CD4-positive, alpha-beta T cell treated with Interleukin-17A for 1 hour (primary cell): ENCODE measurements at regions not wholly inside any gene's neighbourhood (a gene's known extent, or its start where the extent isn't known, plus 50 kb on each side); places are given as distances from the start of the nearest gene placed in this dataset.
"Not testable (repeated sequence)": the region's sequence is repeated elsewhere in the genome, so short reads cannot be mapped to it uniquely, and the experiment has no call there.

Source experiments
- DNase-seq: peaks from one replicate; pipeline ENCODE4 v3.0.0-alpha.2; 2020

DNA sequence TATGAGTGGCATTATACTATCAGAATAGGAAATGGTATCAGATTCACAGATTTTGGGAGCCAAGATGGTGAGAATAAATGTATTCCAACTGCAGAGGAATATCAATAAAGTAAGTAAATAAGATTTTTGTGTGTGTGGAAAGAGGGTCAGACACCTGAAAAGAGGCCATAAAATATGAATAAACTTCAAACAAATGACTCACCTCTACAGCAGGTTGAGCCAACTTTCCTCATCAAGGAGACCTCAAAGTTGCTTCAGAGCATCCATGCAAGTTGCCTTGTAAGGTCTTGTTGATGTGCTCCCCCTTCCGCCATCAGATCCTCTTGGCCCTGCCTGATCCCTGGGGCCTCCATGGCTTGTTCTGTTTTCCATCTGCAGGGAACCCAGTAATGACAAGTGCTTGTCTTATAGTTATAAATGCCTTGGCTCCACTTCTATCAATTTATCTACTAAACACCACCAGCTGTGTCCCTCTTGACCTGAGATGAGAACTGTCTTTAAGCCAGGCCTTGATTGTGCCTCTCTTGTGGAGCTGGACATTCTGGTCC, 775.6 kb downstream of the LTN1 start:
- DNase-seq: no peak

DNA sequence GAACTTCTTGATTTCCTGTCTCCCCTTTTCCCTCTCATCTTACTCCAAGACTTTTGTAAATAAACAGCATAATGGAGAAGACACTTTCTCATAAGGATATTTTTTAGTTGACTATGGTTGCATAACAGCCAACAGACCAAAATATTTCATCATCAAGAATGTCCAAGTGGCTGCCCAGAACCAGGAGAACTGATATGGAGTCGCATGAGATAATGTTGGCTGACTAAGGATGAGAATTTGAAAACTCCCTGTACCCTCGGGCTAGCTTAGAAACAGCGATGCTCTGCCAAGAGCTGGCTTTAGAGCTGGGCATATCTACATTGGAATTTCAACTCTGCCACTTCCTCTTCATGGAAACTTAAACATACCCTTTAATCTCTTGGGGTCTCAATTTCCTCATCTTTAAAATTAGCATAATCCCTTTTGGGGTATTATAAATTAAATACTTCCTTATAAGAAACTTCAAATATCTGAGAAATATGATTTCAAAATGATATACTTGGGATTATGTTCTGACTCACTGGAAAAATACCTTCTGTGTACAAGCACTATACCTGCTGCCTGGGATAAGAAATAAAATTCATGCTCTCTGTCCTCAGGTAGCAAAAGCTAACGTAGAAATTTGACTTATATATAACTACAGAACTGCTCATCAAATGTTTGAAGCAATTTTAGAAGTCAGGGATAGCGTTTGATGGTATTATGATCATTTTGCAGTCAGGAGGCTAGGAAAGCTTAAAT, 777.3 kb downstream of the LTN1 start:
- no peak for DNase-seq

DNA sequence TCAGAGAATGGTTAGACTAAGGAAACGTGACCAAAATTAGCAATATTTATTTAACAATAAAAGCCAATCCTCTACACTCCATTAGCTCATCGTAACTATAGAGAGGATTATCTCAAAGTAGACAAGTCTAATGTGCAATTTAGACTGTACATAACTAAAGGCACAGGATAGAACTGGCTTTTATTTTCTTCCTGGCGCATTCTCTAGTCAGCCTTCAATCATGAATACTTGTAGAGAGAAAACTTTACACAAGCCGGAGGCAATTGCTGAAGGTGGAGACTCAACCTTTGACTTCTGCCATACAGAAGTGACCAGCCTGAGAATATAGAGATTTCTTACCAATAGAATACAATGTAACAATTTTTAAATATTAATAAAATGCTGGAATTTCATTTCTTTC, 777.9 kb downstream of the LTN1 start:
- no peak for DNase-seq

DNA sequence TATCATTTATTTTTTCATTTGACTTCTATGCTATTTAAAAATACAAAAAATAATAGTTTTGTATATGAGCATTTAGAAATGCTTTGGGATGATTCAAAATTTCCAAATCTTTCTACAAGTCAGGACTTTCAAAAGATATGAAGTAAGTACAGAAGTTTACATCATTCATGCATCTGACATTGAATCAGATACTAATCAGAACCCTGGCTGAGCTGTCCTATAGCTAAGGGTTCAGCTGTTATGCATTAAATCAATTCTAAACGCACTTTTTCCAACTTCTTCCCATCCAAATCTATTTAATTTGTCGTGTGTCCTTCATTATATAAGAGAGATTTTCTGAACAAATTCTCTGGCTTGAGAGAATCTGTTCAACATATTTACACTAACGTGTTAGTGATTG, 779.4 kb downstream of the LTN1 start:
- DNase-seq: no peak

DNA sequence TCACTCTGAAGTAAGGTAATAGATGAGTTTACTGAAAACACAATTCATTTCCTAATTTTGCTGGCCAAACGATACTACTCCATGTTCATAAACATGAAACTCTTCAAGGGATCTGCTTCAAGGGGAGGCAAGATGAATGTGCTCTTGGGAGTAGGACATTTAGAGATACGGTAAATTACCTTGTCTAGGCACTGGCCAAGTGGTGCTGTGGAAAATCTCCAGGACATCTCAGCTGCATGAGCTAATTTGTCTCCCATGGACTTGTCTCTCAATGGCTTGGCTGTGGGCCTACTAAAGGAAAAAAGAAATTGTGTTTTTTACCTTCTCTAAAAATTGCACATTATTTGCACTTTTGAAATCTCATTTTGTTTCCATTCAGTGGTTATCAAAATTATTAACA, 780.6 kb downstream of the LTN1 start:
- DNase-seq: no peak

DNA sequence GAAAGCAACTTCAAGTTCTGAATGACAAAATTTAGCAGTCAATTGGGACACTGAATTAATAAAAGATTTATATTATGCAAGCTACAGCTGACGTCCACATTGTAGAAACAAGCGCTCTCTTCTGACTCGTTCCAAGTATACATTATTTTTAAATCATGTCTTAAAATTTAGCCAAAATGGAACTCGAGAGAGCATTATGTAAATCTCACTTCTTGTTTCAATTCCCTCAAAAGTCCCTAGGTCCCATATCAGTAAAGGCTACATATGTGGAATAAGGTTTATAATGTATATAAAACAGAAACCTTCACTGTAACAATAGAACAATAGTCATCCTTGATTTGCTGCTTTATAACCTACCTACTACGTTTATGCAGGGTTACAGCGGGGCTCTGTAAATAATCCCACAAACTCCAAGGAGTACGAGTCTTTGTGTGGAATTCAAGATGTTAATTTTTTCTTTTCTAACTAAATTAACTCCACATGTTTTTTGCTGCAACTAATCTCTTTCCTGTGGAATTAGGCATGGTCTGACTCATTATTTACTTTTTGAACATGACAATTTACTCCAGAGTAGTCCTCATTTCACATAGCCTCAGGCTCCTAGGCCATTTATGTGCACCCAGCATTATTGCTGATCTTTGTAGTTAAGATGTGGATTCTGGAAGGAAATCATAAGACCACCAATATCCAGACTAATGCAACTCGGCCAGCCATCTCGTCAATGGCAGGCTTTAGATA, 785.1 kb downstream of the LTN1 start:
- DNase-seq: no peak

DNA sequence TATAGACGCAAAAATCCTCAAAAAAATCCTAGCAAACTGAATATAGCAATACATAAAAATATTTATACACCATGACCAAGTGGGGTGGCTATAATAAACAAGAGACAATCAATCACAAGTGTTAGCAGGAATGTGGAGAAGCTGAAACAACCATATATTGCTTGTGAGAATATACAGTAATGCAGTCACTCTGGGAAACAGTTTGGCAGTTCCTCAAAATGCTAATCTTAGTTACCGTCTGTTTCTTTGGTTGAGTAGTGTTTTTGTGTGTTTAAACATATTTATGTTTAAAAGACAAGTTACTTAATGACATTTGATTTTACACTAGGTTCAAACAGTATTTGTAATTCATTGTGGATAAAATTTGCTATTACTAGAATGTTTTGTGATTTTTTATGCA, 792.0 kb downstream of the LTN1 start:
- DNase-seq: no peak

DNA sequence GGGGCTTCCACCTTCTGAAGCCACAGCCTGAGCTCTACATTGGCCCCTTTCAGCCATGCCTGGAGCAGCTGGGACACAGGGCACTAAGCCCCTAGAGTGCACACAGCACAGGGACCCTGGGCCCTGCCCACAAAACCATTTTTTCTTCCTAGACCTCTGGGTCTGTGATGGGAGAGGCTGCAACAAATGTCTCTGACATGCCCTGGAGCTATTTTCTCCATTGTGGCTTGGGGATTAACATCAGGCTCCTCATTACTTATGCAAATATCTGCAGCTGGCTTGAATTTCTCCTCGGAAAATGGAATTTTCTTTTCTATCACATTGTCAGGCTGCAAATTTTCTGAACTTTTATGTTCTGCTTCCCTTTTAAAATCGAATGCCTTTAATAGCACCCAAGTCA, 795.7 kb downstream of the LTN1 start:
- DNase-seq: no peak

DNA sequence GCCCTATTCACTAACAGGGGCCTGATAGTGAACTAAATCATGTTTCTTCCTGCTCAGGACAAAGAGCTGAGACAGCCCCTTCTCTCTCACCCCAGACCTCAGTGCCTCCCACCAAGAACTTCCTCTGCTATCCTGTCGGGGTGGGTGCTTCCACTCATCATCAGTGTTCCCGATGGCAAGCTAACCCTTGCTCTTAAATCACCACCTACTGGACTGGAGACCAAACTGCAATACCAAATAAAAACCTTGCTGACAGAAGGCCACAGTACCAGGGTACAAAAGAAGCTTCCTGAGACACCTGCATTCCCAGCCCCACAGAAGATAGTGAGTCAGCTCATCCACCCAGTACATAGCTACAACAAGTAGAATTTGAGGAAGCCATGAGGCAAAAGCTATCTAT, 799.5 kb downstream of the LTN1 start:
- DNase-seq: no peak

DNA sequence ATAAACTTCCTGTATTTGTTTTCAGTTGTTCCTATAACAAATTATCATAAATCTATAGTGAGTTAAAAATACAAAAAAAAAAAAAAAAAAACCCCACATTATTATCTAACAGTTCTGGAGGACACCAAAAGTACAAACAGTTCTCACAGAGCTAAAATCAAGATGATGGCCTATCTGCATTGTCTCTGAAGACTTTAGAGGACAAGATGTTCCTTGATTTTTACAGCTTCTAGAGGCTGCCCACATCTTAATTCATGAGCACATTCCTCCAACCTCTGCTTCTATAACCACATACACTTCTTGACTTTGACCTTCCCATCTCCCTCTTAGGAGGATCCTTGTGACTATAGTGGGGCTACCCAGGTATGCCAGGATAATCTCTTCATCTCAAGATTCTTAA, 806.1 kb downstream of the LTN1 start:
- DNase-seq: no peak

DNA sequence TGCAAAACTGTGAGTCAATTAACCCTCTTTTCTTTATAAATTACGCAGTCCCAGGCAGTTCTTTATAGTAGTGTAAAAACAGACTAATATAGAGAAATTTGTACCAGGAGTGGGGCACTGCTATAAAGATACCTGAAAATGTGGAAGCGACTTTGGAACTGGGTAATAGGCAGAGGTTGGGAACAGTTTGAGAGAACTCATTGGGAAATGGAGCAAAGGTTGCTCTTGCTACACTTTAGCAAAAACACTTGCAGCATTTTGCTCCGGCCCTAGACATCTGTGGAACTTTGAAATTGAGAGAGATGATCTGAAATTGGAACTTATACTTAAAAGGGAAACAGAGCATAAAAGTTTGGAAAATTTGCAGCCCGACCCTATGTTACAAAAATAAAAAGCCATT, 810.9 kb downstream of the LTN1 start:
- DNase-seq: no peak

DNA sequence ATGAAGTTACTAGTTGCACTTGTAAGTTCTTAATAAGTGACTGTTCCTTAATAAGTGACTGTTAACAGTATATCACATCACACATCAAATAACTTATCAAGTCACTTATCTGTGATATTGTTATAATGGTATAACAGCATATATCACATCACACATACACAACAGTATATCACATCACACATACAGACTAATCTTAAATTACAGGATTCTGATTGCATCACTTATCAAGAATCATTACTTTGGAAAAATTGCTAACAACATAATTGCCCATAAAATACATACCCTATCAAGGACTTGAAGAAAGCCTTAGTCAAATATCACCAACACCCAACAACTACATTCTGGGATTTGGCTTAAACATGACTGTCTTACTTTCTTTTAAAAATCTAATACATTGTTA, 813.5 kb downstream of the LTN1 start:
- no peak for DNase-seq

DNA sequence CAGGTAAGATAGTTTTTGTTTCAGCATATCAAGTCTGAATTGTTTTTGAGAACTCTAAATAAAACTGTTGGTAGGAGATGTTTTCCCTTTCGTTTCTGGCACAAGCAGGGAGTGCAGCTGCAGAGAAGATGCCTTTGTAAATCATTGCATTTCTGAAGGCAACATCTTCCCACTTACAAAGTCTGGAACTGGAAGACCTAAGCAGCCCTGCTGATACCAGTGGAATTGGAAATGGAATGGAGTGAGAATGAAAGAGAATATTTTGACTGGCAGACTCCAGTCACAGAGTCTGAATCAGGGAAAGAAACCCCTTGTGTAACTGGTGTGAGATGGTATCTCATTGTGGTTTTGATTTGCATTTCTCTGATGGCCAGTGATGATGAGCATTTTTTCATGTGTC, 815.6 kb downstream of the LTN1 start:
- no peak for DNase-seq

DNA sequence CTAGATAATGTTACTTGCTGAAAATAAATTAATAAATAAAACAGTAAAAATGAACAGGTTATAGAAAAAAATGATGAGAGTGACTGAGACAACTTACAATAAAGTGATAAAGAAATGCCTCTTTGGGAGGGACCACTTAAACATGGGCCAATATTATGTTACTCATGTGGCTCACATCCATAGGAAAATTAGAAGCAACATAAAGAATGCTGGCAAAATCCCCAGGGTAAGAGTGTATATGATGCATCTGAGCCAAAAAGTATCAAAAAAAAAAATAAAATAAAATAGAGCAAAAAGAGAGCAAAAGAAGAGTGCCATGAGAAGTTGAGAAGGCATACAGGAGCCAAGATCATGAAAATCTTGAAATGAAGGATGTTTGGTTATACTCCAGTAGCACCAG, 818.0 kb downstream of the LTN1 start:
- no peak for DNase-seq

DNA sequence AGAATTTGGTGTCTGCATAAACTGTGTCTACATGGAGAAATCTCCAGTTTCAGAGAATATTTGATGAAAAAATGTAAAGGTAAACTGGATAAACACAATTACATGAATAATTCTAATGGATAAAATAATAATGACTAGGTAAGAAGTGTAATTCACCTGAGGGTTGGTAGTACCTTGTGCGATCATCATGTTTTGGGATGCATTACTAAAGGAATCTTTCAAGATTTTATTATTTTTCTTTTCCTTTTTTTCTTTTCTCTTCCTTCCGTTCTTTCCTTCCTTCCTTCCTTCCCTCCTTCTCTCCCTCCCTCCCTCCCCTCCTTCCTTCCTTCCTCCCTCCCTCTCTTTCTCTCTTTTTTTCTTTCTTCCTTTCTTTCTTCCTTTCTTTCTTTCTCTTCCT, 818.7 kb downstream of the LTN1 start:
- DNase-seq: no peak

DNA sequence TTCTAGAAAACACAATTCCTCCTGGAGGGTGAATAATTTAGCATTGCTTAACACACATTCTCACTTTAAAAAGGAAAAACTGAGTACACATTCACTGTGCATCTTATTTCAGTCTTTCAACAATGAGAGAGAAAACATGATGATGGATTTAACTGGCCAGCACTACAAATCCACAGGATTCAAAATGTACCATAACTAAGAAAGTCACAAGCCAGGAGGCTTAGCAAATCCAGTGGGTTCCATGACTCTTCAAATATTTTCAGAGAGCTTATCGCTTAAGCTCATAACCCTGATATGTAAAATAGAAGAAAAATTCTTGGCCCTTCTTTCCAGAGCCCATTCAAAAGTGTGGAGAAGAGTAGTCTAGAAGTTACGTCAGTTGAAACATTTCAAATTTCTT, 820.3 kb downstream of the LTN1 start:
- DNase-seq: no peak

DNA sequence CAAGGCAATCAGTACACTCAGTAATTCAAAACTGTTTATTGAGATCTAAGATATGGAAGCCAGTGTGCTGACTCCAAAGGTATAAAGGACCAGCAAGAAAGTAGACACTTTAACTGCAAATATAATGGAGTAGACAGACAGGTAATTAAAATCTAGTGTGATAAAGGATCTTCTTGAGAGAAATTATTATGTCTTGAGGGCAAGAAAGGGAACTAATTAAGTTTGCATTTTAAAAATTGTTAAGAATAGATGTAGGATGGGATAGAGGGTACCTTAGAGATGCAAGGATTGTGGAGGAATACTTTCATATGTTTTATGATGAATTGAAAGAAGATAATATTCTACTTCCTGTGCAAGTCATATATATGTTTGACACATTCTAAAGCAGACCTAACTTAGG, 825.3 kb downstream of the LTN1 start:
- no peak for DNase-seq

DNA sequence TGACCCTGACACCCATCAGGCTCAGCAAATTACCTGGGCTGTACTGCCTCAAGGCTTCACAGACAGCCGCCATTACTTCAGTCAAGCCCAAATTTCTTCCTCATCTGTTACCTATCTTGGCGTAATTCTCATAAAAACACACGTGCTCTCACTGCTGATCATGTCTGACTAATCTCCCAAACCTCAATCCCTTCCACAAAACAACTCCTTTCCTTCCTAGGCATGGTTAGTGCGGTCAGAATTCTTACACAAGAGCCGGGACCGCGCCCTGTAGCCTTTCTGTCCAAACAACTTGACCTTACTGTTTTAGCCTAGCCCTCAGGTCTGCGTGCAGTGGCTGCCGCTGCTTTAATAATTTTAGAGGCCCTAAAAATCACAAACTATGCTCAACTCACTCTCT, 828.2 kb downstream of the LTN1 start:
- not testable (repeated sequence) for DNase-seq

DNA sequence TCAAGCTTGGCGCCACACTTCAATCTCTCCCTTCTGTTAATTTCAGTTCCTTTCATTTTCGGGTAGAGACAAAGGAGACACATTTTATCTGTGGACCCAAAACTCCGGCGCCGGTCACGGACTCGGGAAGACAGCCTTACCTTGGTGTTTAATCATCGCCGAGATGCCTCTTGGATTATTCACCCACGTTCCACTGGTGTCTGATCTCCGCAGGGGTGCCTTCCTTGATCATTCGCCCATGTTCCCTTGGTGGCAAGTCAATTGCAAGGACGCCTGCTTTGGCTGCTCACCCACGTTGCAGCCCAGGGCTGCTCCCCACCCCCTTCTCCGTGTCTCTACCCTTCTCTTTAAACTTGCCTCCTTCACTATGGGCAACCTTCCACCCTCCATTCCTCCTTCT, 830.6 kb downstream of the LTN1 start:
- DNase-seq: not testable (repeated sequence)

DNA sequence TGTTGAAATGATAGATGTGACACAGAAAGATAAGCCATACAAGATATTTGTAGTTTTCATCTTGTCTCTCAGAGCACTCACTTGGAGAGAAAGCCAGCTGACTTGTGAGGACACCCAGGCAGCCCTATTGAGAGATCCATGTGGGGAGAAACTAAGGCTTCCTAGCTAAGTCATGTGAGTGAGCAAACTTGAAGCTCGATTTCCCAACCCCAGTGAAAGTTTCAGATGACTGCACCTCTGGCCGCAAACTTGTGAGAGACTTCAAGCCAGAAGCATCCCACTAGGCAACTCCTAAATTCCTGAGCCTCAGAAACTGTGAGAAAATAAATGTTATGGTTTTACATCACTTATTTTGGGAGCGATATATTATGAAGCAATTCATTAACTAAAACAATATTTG, 832.3 kb downstream of the LTN1 start:
- no peak for DNase-seq

DNA sequence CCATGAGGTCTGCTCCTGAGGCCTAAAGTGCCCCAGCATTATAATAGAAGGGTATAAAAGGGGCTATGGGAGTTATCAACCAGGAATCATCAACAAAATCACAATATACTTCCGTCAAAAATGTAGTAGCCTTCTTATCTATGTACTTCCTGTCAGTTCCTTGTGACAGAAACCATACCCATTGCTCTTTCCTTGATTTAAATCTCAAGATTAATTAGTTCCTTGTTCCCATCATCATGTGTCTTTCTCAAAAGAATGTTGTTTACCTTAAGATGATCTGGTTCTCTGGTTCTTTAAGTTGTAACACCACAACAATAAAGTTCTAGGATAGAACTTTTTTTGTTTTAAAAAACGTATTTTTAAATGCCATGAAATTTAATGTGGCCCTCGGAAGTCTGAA, 833.3 kb downstream of the LTN1 start:
- no peak for DNase-seq

DNA sequence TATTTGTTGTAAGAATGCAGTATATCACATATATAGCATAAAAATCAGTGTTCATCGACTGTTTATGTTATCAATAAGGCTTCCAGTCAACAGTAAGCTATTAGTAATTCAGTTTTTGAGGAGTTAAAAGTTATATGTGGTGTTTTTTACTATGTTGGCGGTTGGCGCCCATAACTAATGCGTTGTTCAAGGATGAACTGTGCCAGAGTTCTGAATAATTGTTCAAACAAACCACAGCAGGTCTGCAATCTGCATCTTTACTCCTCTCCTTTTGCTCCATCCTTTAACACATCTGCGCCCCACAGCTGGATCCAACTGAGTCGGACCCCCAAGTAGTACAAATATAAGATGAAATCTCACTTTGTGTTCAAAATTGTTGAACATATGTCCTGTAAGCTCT, 836.1 kb downstream of the LTN1 start:
- no peak for DNase-seq

DNA sequence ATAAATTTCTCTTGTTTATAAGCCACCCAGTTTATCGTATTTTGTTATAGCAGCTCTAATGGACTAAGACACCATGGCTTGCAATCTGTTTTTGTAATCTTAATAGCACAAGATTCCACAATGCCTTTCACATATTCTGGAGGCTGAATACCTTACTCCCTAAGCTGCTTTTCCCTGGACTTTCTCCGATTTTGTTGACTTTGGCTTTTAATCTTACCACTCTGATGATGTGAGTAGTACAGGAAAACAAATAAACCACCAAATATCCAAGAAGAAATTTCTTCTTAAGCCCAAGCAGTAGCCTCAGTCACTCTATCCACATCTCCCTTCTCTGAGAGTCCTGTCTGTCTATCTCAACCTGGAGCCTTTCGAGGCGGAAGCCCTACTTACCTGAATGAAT, 838.6 kb downstream of the LTN1 start:
- no peak for DNase-seq

DNA sequence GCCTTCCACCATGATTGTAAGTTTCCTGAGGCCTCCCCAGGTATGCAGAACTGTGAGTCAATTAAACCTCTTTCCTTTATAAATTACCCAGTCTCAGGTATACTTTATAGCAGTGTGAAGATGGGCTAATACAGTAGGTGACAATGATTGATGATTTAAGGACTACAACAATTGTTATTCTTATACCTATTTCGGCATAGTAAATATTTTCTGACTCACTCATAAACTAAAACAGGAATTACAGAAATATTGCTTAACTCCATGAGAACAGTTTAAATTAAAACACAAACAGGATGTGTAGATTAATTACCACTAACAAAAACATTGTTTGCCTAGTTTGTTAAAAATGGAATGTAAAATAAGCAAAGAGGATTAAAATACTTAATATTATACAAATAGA, 839.9 kb downstream of the LTN1 start:
- no peak for DNase-seq

DNA sequence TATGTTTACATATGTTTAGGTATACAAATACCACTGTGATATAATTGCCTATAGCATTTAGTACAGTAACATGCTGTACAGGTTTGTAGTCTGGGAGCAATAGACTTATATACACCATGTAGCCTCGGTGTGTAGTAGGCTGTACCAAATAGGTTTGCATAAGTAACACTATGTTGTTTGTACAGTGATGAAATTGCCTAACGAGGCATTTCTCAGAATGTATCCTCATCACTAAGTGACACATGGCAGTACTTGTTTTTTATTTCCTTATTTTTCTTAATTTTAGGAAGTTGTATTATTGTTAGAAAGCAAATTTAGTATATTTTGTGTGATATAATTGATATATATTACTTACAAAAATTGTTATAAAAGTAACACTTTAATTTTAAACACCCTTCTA, 840.9 kb downstream of the LTN1 start:
- DNase-seq: no peak
